ENCODE measurements at regions not wholly inside any gene's neighbourhood (a gene's known extent, or its start where the extent isn't known, plus 50 kb on each side); places are given as distances from the start of the nearest gene placed in this dataset.

DNA sequence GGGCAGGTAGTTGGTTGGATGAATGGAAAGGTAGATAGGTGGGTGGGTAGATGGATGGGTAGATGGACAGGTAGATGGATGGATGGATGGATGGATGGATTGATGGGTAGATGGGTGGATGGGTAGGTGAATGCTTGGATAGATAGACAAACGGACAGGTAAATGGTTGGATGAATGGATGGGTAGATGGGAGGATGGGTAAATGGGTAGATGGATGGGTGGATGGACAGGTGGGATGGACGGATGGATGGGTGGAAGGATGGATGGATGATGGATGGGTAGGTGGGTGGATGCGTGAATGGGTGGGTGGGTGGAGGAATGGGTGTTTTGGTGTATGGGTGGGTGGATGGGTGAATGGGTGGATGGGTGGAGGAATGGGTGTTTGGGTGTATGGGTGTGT is 50.1 kb upstream of the ASAP2 start:
- ATAC-seq (ENCODE audit: poor library complexity) (no peak), DNase-seq (no peak)
- intact Hi-C loops (cut with DNase I), result no loop called here

DNA sequence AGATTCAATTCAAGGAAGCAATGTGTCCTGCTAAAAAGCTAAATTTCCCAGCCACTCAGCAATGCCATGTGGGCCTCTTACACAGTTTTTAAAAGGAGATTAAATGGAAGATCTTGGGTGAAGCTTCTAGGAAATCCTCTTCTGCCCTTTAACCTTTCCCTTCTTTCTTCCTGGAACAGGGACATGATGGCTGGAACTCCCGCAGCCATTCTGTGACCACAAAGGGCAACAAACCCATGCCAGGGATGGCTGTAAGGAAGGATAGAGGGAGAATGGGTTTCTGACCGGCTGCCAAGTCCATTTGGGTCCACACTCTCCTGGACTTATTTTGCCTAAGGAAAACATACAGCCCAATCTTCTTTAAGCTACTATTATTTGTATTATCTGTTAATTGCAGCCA is 52.6 kb upstream of the ASAP2 start:
- no peak for DNase-seq
- intact Hi-C loops (cut with DNase I), result no loop called here
- no peak for ATAC-seq (ENCODE audit: poor library complexity)

DNA sequence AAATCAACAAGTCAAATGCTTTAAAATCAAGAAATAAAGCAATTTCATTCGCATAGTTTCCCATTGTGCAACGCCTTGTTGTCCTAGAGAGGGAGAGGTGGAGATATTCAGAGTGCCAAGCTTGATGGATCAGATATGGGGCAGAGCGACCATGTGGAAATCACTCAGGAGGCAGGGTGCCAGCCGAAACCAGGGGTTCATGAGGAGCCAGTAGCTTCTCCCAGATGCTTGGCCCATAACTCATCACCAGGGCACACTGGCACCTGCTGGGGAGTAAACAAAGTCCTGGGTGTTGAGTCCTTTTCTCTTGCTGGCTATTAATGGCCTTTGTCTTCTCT is 53.0 kb upstream of the ASAP2 start:
- intact Hi-C loops (cut with DNase I), result no loop called here
- peak; percentile 23 for ATAC-seq (ENCODE audit: poor library complexity)
- DNase-seq, result no peak

DNA sequence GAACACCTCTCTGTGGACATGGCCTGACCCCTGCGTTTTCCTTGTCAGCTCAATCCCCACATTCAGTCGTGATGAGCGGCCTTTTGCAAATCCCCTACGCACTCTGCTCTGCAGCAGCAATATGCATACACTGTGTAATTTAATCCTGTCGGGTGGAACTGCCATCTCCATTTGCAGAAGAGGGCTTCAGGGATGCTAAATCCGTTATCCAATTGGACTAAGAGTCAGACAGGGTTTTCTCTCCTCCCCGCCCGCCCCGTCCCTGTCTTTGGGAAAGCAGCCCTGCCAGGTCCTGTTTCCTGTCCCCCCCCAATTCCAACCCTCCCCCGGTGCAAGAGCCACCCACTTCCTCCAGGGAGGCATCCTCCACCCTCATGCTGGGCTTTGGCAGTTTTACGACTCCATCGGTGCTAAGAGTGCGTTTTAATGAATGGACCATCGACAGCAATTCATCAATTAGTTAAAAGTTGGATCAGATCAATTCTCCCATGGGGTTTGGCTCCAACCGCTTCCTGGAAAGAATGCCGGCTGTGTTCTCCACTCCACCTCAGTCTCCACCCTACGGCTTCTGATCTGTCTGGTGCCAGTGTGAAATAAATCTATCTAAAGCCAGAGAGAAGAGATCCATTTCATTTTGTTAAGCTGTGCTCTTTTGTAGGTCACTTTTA is 53.5 kb upstream of the ASAP2 start:
- peak; percentile 42 for ATAC-seq (ENCODE audit: poor library complexity)
- intact Hi-C loops (cut with DNase I), result no loop called here
- DNase-seq, result no peak

DNA sequence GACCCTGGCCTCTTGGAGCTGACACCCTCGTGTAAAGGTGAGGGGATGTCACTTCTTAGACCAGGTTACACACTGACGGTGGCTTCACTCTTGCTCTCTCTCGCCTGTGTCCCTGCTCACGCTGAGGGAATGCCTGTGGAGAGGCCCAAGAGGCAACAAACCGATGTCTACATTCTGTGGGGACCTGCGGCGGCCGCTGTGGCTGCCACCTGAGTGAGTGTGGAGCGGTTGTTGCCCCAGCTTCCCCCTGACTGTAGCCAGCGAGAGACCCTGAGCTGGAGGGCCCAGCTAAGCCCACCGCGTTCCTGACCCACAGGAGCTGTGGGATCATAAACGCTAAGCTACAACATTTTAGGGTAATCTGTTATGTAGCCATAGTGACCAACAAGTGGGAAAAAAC is 55.7 kb upstream of the ASAP2 start:
- no peak for ATAC-seq (ENCODE audit: poor library complexity)
- intact Hi-C loops (cut with DNase I), result no loop called here
- no peak for DNase-seq

DNA sequence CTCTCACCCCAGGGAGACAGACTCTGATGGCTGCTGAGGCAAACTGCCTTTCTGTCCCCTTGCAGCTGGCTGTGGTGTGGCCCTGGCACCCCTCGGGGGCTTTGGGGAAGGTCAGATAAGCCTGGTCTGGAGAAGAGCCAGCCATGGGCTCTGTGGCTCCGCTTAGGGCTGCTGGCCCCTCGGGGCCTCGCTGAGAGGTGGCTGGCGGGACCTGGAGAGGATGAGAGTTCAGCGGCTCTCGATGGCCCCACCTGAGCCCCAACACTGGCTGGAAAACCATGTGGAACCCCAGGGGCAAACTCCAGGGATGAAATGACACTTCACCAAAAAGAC is 56.1 kb upstream of the ASAP2 start:
- no peak for ATAC-seq (ENCODE audit: poor library complexity)
- no peak for DNase-seq
- intact Hi-C loops (cut with DNase I), result no loop called here

DNA sequence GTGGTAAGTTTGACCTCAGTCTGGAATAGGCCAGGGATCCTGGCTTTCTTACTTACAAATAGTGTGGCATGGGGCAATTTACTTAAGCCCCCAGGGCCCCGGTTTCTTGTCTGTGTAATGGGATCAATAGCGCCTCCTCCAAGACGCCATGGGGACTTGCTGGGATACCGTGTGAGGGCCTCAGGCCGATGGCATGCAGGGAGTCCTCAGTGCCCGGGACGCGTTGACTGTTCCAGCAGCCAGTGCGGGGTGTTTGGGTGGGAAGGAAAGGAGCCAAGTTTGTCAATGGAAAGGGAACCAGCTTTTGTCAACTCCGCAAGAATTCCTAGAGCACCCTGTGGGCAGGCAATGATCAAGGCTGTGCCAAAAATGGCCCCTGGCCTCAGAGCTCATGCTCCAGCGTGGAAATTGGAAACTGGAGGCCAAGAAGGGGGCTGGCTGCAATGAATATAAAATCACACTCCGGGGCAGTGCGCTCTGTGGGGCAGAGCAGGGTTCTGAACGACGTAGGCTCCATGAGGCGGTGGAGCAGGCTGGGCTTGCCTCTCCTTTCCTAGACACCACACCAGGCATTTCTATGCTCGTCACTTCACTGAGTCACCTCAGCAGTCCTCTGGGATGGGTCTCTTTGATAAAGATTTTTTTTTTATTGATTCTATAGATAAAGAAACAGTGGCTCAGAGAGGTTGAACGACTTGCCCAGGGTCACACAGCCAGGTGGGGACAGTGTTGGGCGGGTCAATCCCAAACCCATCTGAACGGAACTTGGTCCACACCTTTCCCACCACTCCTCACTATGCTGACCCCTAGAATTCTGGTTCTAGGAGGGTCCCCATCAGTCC is 56.7 kb upstream of the ASAP2 start:
- intact Hi-C loops (cut with DNase I), result no loop called here
- no peak for ATAC-seq (ENCODE audit: poor library complexity)

DNA sequence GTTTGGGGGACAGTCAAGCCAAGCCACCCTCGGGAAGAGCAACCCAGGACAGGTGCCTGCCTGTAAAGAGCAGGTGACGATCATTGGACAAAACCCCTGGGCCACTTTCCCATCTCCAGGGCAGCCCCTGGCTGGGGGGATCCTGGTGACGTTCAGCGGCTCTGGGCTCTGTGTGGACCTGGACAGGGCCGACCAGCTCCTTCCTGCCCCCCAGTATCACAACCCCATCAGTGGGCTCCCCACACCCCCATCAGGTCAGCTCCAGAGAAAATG is 57.3 kb upstream of the ASAP2 start:
- DNase-seq (no peak), ATAC-seq (ENCODE audit: poor library complexity) (no peak)
- intact Hi-C loops (cut with DNase I), result no loop called here

More for the DNA sequence above, 56.7 kb upstream of the ASAP2 start:
- peak; percentile 20 for DNase-seq

DNA sequence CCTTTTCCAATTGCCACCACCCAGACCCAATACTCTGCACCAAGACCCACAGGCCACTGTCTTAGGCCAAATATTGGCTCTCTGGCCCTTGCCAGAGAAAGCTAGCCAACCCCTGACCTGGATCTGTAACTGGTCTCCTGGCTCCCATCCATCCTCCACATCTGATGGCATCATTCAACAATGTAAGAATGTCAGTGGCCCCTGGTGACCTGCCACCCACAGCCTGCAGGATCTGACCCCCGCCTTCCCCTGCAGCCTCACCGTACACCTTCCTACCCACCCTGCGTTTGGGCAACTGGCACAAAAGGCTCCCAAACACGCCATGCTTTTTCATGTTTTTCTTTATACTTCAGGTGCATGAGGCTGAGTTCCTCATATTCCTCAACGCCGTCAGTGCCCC is 60.0 kb upstream of the ASAP2 start:
- intact Hi-C loops (cut with DNase I), result no loop called here
- DNase-seq (no peak), ATAC-seq (ENCODE audit: poor library complexity) (no peak)

DNA sequence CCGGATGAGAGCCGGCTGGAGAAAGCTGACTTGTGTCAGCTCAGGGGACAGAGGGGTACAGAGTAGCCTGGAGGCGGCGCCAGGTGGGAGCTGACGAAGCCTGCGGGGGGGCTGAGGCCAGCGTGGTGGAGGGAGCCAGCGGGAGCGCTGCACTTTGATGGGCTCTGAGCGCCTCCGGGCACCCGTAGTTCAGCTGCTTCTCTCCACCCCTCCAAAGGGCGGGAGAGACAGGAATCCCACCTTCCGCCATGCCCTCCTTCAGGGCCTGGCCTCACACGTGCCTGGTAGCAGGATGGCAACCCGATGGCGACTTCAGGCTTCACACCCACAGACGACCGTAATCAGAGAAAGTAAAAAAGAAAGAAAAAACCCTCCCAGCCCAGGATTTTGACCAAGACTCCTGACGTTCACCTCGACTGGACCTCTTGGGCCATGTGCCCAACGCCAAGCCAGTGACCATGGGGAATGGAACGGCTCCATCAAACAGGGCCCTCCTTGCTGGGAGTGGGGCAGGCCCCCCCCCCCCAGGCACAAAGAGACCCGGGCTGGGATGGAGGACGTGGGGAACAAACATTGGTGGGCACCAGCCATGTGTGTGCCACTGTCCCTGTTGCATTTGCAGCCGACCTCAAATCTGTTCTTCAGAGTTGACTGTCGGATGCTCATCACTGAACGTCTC is 60.7 kb upstream of the ASAP2 start:
- ATAC-seq (ENCODE audit: poor library complexity) (no peak), DNase-seq (no peak)
- intact Hi-C loops (cut with DNase I), result no loop called here

DNA sequence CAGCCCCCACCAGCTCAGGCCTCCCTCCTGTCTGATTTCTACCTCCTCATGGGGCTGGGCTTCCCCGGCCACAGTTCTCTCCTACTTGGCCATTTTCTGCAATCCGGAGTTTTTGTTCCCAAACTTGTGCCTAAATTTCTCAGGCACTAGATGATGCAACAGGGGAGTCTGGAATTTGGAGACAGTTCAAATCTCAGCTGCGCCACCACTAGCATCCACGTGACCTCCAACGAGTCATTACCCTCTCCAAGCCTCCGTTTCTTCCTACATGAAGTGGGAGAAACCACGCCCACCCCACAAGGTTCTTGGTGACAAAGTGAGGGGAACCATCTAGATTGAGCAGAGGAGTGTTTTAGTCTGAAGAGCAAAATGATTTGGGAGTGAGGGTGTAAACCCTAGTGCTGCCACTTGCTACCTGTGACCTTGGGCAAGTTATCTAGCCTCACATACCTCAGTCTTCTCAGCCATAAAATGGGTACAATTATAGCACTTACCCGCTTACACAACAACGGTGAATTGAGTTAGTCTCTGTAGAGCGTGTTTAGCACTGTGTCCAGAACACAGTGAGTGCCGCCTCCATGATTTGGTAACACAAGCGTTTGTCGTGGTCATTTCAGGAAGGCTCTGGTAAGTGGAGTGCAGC is 61.4 kb upstream of the ASAP2 start:
- DNase-seq (no peak), ATAC-seq (ENCODE audit: poor library complexity) (peak; percentile 20)
- intact Hi-C loops (cut with DNase I), result no loop called here

DNA sequence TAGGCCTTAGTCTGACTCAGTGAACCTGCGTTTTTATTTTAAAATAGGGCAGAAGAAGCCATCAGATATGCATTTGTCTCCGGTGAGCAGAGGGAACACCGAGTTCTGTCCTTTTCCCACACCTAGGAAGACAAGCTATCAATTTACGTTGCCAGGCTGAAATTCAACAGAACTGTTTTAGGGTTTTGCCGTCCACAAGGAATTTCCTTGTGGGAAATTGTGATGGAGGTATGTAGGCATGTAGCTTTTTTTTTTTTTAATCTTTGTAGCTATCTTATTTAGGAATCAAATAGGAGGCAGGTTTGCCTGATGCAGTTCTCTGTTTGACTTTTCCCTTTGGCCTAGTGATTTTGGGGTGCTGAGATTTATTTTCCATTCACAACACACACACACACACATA is 62.0 kb upstream of the ASAP2 start:
- ATAC-seq (ENCODE audit: poor library complexity) (no peak), DNase-seq (no peak)
- intact Hi-C loops (cut with DNase I), result loop anchor here (5.0 kb wide), 1 partner anchor 278 kb away; the partner anchor contains the start of genes CPSF3 and ITGB1BP1

DNA sequence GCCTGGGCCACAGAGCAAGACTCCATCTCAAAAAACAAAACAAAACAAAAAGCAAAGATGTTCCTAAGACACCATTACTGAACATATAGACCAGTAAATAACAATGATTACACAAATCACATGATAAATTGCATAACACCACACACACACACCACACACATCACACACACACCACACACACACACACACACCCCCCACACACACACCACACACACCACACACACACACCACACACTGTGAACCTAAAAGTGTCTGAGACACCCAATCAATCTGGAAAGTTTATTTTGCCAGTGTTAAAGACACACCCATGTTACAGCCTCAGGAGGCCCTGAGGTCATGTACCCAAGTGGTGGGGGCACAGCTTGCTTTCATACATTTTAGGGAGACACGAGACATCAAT is 62.6 kb upstream of the ASAP2 start:
- ATAC-seq (ENCODE audit: poor library complexity) (no peak), DNase-seq (no peak)
- intact Hi-C loops (cut with DNase I), result loop anchor here (5.0 kb wide), 1 partner anchor 278 kb away; the partner anchor contains the start of genes CPSF3 and ITGB1BP1

DNA sequence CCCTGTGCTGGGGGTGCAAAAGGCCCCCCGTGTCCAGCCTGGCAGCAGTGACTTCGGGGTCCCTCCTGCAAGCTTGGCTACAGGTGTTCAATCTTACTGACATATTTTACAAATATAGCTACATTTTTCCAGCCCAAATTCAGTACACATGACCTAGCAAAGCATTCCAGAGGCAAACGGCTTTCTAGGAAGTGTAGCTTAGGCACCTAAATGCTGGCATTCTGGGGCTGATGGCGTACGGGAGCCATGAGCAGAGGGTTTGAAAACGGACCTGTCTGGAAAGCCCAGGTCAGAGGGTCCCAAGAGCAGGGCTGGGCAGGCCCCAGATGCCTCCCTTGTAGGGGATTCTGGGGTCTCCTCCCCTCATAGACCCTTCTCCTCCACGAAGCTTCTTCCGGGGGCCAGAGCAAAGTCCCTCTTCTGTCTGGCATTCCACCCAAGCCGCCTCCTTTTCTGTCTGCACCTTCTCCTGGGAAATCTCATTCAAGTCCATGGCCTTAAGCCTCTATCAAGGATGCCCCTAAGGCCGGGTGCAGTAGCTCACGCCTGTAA is 63.3 kb upstream of the ASAP2 start:
- intact Hi-C loops (cut with DNase I), result loop anchor here (2.0 to 5.0 kb wide), 2 partner anchors 191 to 279 kb away; partner anchors contain the start of genes CPSF3 and ITGB1BP1
- ATAC-seq (ENCODE audit: poor library complexity), result no peak
- DNase-seq, result no peak

DNA sequence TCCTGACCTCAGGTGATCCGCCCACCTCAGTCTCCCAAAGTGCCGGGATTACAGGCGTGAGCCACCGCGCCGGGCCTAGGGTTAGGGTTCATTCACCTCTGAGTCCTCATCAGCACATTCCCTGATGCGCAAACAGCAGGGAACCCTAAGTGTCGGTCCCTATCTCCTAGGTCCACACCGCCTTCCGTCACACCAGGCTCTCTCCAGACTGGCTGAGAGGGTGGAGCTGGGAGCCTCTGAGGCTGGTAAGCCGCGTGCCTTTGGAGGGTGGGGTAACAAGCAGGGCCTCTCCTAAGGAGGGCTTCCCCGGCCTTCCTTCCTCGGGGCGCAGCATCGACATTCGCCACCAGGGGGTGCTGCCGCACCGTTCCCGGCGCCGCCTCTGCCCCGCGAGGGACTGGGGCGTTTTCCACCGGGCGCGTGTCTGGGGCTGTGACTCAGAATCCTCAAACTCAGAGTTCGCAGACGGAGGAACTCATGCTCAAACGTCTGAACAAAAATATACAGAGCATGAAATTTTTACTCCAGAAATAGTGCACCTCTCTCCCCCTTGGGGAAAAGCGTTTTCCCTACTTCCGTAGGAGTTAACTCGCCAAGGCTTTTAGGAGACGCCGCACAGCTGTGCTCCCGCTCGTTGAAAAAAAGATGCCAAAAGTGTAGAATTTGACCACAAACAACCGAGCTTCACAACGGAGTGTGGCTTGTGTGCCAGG is 63.9 kb upstream of the ASAP2 start:
- DNase-seq, result peak; percentile 90
- ATAC-seq (ENCODE audit: poor library complexity), result peak; percentile 93
- intact Hi-C loops (cut with DNase I), result loop anchor here (2.0 to 5.0 kb wide), 2 partner anchors 192 to 280 kb away; partner anchors contain the start of genes CPSF3 and ITGB1BP1

DNA sequence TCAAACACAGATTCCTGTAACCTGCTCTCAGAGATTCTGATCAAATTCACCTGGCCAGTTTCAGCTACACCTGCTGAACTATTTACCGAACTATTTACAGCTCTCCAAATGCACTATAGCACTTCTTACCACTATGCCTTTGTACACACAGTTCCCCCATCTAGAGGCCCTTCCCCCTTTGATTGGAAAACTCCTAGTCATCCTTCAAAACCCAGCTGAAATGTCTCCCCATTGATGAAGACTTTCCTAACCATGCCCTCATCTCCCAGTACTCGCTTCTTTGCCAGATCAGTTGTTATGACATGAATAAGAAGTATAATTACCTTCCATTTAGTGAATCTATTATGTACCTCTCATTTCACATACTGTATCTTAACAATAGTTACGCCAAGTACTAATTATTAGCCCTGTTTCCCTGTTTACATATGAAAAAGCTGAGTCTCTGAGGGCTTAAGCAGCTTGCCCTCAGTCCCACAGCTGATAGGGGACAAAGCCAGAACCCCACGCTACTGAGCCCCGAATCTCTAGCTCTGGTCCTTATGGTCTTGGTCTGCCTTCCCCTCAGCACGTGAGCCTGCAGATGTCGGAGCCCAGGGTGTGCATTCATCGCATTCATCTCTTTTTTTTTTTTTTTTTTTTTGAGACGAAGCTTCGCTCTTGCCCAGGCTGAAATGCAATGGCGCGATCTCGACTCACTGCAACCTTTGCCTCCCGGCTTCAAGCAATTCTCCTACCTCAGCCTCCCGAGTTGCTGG is 64.7 kb upstream of the ASAP2 start:
- intact Hi-C loops (cut with DNase I), result loop anchor here (2.0 to 5.0 kb wide), 2 partner anchors 193 to 280 kb away; partner anchors contain the start of genes CPSF3 and ITGB1BP1
- ATAC-seq (ENCODE audit: poor library complexity), result no peak

DNA sequence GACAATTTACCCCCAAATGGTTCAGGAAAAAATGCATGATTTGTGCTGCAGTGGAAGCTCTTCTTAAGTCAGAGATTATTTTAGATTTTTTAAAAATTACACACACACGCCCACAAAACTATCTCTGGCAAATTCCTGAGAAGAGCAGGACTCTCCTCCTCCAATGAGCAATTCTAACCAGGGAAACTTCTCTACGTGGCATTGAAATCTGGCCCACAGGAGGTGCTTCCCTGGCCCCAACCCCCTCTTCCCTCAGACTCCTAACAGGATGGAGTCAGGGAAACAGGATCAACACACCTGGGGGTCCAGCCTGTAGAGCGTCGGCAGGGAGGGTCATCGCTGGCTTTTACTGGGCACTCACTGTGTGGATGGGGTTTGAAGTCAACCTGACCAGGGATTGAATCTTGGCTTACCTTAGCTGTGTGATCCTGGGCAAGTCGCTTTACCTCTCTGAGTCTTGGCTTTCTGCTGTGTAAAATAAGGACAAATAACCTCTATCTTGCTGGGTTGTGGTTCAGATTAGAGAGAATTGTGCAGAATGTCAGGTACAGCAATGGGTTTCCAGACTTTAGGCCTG is 65.4 kb upstream of the ASAP2 start:
- ATAC-seq (ENCODE audit: poor library complexity), result no peak
- no peak for DNase-seq
- intact Hi-C loops (cut with DNase I), result loop anchor here (5.0 kb wide), 1 partner anchor 281 kb away; the partner anchor contains the start of genes CPSF3 and ITGB1BP1

More for the DNA sequence above, 64.7 kb upstream of the ASAP2 start:
- no peak for DNase-seq

All from Right ventricle myocardium superior (tissue), 1 donor.